Smooth muscle cell (in vitro differentiated cells): ENCODE measurements at regions not wholly inside any gene's neighbourhood (a gene's known extent, or its start where the extent isn't known, plus 50 kb on each side); places are given as distances from the start of the nearest gene placed in this dataset.

Source experiments
- DNase-seq: peaks from one replicate; lab custom pipeline; 2025; ENCODE audit not compliant: unreplicated experiment; lab: John Stamatoyannopoulos, UW
- H2AFZ ChIP-seq: fragments of 200-600 bp; sonication (generic); 2 replicates; pipeline ENCODE4 v1.6.0; 2016; ENCODE audit warnings: antibody characterized with exemption, low read depth, mild to moderate bottlenecking
- H3F3A ChIP-seq: fragments of 200-600 bp; sonication (generic); 2 replicates; pipeline ENCODE4 v1.6.0; 2017; ENCODE audit warnings: antibody characterized with exemption, low read depth
- H3K27ac ChIP-seq: fragments of 200-600 bp; sonication (generic); 2 replicates; pipeline ENCODE4 v1.5.1; 2016; ENCODE audit warnings: low read depth, mild to moderate bottlenecking
- H3K27me3 ChIP-seq: fragments of 200-600 bp; sonication (generic); 2 replicates; pipeline ENCODE4 v1.6.1; 2016; ENCODE audit warnings: low read depth, mild to moderate bottlenecking
- H3K36me3 ChIP-seq: fragments of 200-600 bp; sonication (generic); 2 replicates; pipeline ENCODE4 v1.5.1; 2016; ENCODE audit warnings: low read depth
- H3K4me1 ChIP-seq: fragments of 200-600 bp; sonication (generic); 2 replicates; pipeline ENCODE4 v1.5.1; 2016; ENCODE audit warnings: low read depth
- H3K4me2 ChIP-seq: fragments of 200-600 bp; sonication (generic); 2 replicates; pipeline ENCODE4 v1.6.0; 2016; ENCODE audit warnings: mild to moderate bottlenecking
- H3K4me3 ChIP-seq: fragments of 200-600 bp; sonication (generic); 2 replicates; pipeline ENCODE4 v1.5.1; 2016; ENCODE audit warnings: mild to moderate bottlenecking
- H3K79me2 ChIP-seq: fragments of 200-600 bp; sonication (generic); 2 replicates; pipeline ENCODE4 v1.6.0; 2016; ENCODE audit warnings: low read depth, mild to moderate bottlenecking
- H3K9ac ChIP-seq: fragments of 200-600 bp; sonication (generic); 2 replicates; pipeline ENCODE4 v1.6.0; 2016; ENCODE audit warnings: low read depth
- H3K9me3 ChIP-seq: fragments of 200-600 bp; sonication (generic); replicated peaks from 2 replicates; pipeline ENCODE4 v1.5.1; 2016; ENCODE audit warnings: low read depth
- H4K20me1 ChIP-seq: fragments of 200-600 bp; sonication (generic); 2 replicates; pipeline ENCODE4 v1.6.0; 2016; ENCODE audit warnings: low read depth
- CTCF ChIP-seq: fragments of 200-600 bp; sonication (generic); IDR thresholded peaks from 2 replicates; pipeline ENCODE4 v1.5.1; 2017; ENCODE audit warnings: borderline replicate concordance, mild to moderate bottlenecking, antibody characterized with exemption; ENCODE audit not compliant: insufficient read depth, poor library complexity, severe bottlenecking
- WGBS: methylation state at CpG from one replicate; pipeline ENCODE4 v1.1.7; 2016; ENCODE audit warnings: low lambda C conversion rate; 5-methylcytosine and 5-hydroxymethylcytosine counted together

GRCh38 chr13:85910962-85911361 lies 111.7 kb upstream of the SLITRK6 start:
- H4K20me1 ChIP-seq: no peaks in the 10 kb centered on the region
- DNase-seq: no peak
- H3K9ac ChIP-seq: no peak overlapping the region
- TF ChIP-seq CTCF: no peak
- no peak overlapping the region for H3K4me2 ChIP-seq
- no peak overlapping the region for H2AFZ ChIP-seq
- no peaks in the 10 kb centered on the region for H3F3A ChIP-seq
- WGBS: 83% methylated on average over 1 of the region's 1 CpG
- no peaks in the 10 kb centered on the region for H3K79me2 ChIP-seq
- no peaks in the 10 kb centered on the region for H3K9me3 ChIP-seq
- no peaks in the 10 kb centered on the region for H3K36me3 ChIP-seq
- H3K4me3 ChIP-seq: no peak overlapping the region
- H3K4me1 ChIP-seq: no peaks in the 10 kb centered on the region
- H3K27me3 ChIP-seq: no peaks in the 10 kb centered on the region
- H3K27ac ChIP-seq: no peak overlapping the region

- Histone ChIP-seq H3K4me3 (no peak overlapping the region), H3K79me2 (no peaks in the 10 kb centered on the region), H2AFZ (no peak overlapping the region), H3F3A (no peaks in the 10 kb centered on the region), H3K9ac (no peak overlapping the region), H3K4me2 (no peak overlapping the region), H3K27me3 (no peaks in the 10 kb centered on the region), H3K9me3 (no peaks in the 10 kb centered on the region), H4K20me1 (no peaks in the 10 kb centered on the region), H3K27ac (no peak overlapping the region), H3K36me3 (no peaks in the 10 kb centered on the region), H3K4me1 (no peaks in the 10 kb centered on the region)
- DNase-seq: no peak
- no peak for TF ChIP-seq CTCF
- 90% methylated on average over 2 of the region's 2 CpGs for whole genome bisulfite sequencing
Observed at GRCh38 chr13:85900521-85900920, 101.3 kb upstream of the SLITRK6 start.

- WGBS: 73% methylated on average over 3 of the region's 3 CpGs
- no peak for DNase-seq
- H3K27me3 ChIP-seq: no peaks in the 10 kb centered on the region
- H3K4me3 ChIP-seq: no peak overlapping the region
- H3F3A ChIP-seq: no peaks in the 10 kb centered on the region
- H3K9ac ChIP-seq: no peak overlapping the region
- TF ChIP-seq CTCF: peak; percentile 29
- H3K4me2 ChIP-seq: no peak overlapping the region
- H2AFZ ChIP-seq: no peak overlapping the region
- no peaks in the 10 kb centered on the region for H4K20me1 ChIP-seq
- no peaks in the 10 kb centered on the region for H3K36me3 ChIP-seq
- H3K9me3 ChIP-seq: no peaks in the 10 kb centered on the region
- no peaks in the 10 kb centered on the region for H3K79me2 ChIP-seq
- H3K4me1 ChIP-seq: no peaks in the 10 kb centered on the region
- no peak overlapping the region for H3K27ac ChIP-seq
Observed at GRCh38 chr13:85896516-85897450, 97.6 kb upstream of the SLITRK6 start.

- Histone ChIP-seq H3K27ac (no peak overlapping the region), H3K4me3 (no peak overlapping the region), H3K27me3 (no peaks in the 10 kb centered on the region), H2AFZ (no peak overlapping the region), H3K9me3 (no peaks in the 10 kb centered on the region), H3F3A (no peaks in the 10 kb centered on the region), H4K20me1 (no peaks in the 10 kb centered on the region), H3K36me3 (no peaks in the 10 kb centered on the region), H3K4me1 (no peaks in the 10 kb centered on the region), H3K79me2 (no peaks in the 10 kb centered on the region), H3K9ac (no peak overlapping the region), H3K4me2 (no peak overlapping the region)
- DNase-seq: no peak
- 82% methylated on average over 1 of the region's 1 CpG for WGBS
- TF ChIP-seq CTCF: no peak
Observed at GRCh38 chr13:85887406-85887805, 88.2 kb upstream of the SLITRK6 start.
